ENCODE measurements at regions not wholly inside any gene's neighbourhood (a gene's known extent, or its start where the extent isn't known, plus 50 kb on each side); places are given as distances from the start of the nearest gene placed in this dataset.

GRCh38 chr13:62960723-62961122 lies 1545.1 kb upstream of the PCDH20 start:
- TF ChIP-seq TEAD4 (IDR thresholded peaks at IDR 0.05): no peak
- no peak for TF ChIP-seq MAX (IDR thresholded peaks at IDR 0.05)
- no peak for TF ChIP-seq USF1 (IDR thresholded peaks at IDR 0.05)
- TF ChIP-seq TAF1 (IDR thresholded peaks at IDR 0.05; ENCODE audit: low read depth): no peak
- no peak for TF ChIP-seq EP300 (IDR thresholded peaks at IDR 0.05; ENCODE audit: borderline replicate concordance)
- TF ChIP-seq REST (IDR thresholded peaks at IDR 0.05; ENCODE audit: low read depth): no peak
- no peak for TF ChIP-seq YY1 (IDR thresholded peaks at IDR 0.05; ENCODE audit: low read depth)
- no peak for TF ChIP-seq ZBTB7A (IDR thresholded peaks at IDR 0.05; ENCODE audit: low read depth)
- no peak for TF ChIP-seq FOXM1 (IDR thresholded peaks at IDR 0.05; ENCODE audit: borderline replicate concordance, low read depth)
- no peak for TF ChIP-seq CREB1 (IDR thresholded peaks at IDR 0.05; ENCODE audit: low read depth)

- TF ChIP-seq YY1 (IDR thresholded peaks at IDR 0.05; ENCODE audit: low read depth) (no peak), NFIC (IDR thresholded peaks at IDR 0.05) (no peak), TAF1 (IDR thresholded peaks at IDR 0.05; ENCODE audit: low read depth) (no peak), TCF12 (IDR thresholded peaks at IDR 0.05; ENCODE audit: low read depth) (no peak), EGR1 (IDR thresholded peaks at IDR 0.05) (no peak), CREB1 (IDR thresholded peaks at IDR 0.05; ENCODE audit: low read depth) (no peak), TEAD4 (IDR thresholded peaks at IDR 0.05) (no peak), FOXM1 (IDR thresholded peaks at IDR 0.05; ENCODE audit: borderline replicate concordance, low read depth) (no peak), EP300 (IDR thresholded peaks at IDR 0.05; ENCODE audit: borderline replicate concordance) (no peak), ZBTB7A (IDR thresholded peaks at IDR 0.05; ENCODE audit: low read depth) (no peak)
These were observed 1518.2 kb upstream of the PCDH20 start for GRCh38 chr13:62933809-62934208.

GRCh38 chr13:62932256-62932883 lies 1516.7 kb upstream of the PCDH20 start:
- no peak for TF ChIP-seq CREB1 (IDR thresholded peaks at IDR 0.05; ENCODE audit: low read depth)
- no peak for TF ChIP-seq EGR1 (IDR thresholded peaks at IDR 0.05)
- no peak for TF ChIP-seq RAD21 (IDR thresholded peaks at IDR 0.05; ENCODE audit: low read depth)
- TF ChIP-seq CEBPB (IDR thresholded peaks at IDR 0.05): no peak
- TF ChIP-seq USF1 (IDR thresholded peaks at IDR 0.05): no peak
- TF ChIP-seq NFIC (IDR thresholded peaks at IDR 0.05): no peak
- TF ChIP-seq TEAD4 (IDR thresholded peaks at IDR 0.05): no peak
- no peak for TF ChIP-seq REST (IDR thresholded peaks at IDR 0.05; ENCODE audit: low read depth)
- no peak for TF ChIP-seq YY1 (IDR thresholded peaks at IDR 0.05; ENCODE audit: low read depth)
- TF ChIP-seq FOXM1 (IDR thresholded peaks at IDR 0.05; ENCODE audit: borderline replicate concordance, low read depth): no peak
- TF ChIP-seq TAF1 (IDR thresholded peaks at IDR 0.05; ENCODE audit: low read depth): no peak
- no peak for TF ChIP-seq EP300 (IDR thresholded peaks at IDR 0.05; ENCODE audit: borderline replicate concordance)
- no peak for TF ChIP-seq MAX (IDR thresholded peaks at IDR 0.05)
- no peak for TF ChIP-seq TCF12 (IDR thresholded peaks at IDR 0.05; ENCODE audit: low read depth)
- no peak for TF ChIP-seq ZBTB7A (IDR thresholded peaks at IDR 0.05; ENCODE audit: low read depth)

- no peak for TF ChIP-seq NFIC (IDR thresholded peaks at IDR 0.05)
- no peak for TF ChIP-seq CEBPB (IDR thresholded peaks at IDR 0.05)
- TF ChIP-seq ZBTB7A (IDR thresholded peaks at IDR 0.05; ENCODE audit: low read depth): no peak
- TF ChIP-seq EGR1 (IDR thresholded peaks at IDR 0.05): no peak
- TF ChIP-seq FOXM1 (IDR thresholded peaks at IDR 0.05; ENCODE audit: borderline replicate concordance, low read depth): no peak
- no peak for TF ChIP-seq TEAD4 (IDR thresholded peaks at IDR 0.05)
- no peak for TF ChIP-seq YY1 (IDR thresholded peaks at IDR 0.05; ENCODE audit: low read depth)
- TF ChIP-seq TCF12 (IDR thresholded peaks at IDR 0.05; ENCODE audit: low read depth): no peak
- TF ChIP-seq MAX (IDR thresholded peaks at IDR 0.05): no peak
- TF ChIP-seq CREB1 (IDR thresholded peaks at IDR 0.05; ENCODE audit: low read depth): no peak
- no peak for TF ChIP-seq TAF1 (IDR thresholded peaks at IDR 0.05; ENCODE audit: low read depth)
- no peak for TF ChIP-seq USF1 (IDR thresholded peaks at IDR 0.05)
- no peak for TF ChIP-seq REST (IDR thresholded peaks at IDR 0.05; ENCODE audit: low read depth)
- TF ChIP-seq RAD21 (IDR thresholded peaks at IDR 0.05; ENCODE audit: low read depth): no peak
- TF ChIP-seq EP300 (IDR thresholded peaks at IDR 0.05; ENCODE audit: borderline replicate concordance): no peak
These were observed 1516.2 kb upstream of the PCDH20 start for GRCh38 chr13:62931853-62932252.
